Neural progenitor cell (in vitro differentiated cells): ENCODE measurements at regions not wholly inside any gene's neighbourhood (a gene's known extent, or its start where the extent isn't known, plus 50 kb on each side); places are given as distances from the start of the nearest gene placed in this dataset.

Experiments
- DNase-seq: peaks from one replicate; pipeline ENCODE4 v3.0.0-alpha.2; 2016; ENCODE audit warnings: low spot score
- H2AFZ ChIP-seq: fragments of 200-600 bp; sonication (generic); replicated peaks from 2 replicates; pipeline ENCODE4 v1.6.1; 2016; ENCODE audit warnings: antibody characterized with exemption
- H3F3A ChIP-seq: fragments of 200-600 bp; sonication (generic); 2 replicates; pipeline ENCODE4 v1.6.1; 2016; ENCODE audit warnings: antibody characterized with exemption, low read depth
- H3K27ac ChIP-seq: fragments of 200-600 bp; sonication (generic); 2 replicates; pipeline ENCODE4 v1.5.1; 2016; ENCODE audit warnings: mild to moderate bottlenecking
- H3K27me3 ChIP-seq: fragments of 200-600 bp; sonication (generic); 2 replicates; pipeline ENCODE4 v1.6.1; 2016; ENCODE audit warnings: mild to moderate bottlenecking, moderate library complexity
- H3K36me3 ChIP-seq: fragments of 200-600 bp; sonication (generic); 2 replicates; pipeline ENCODE4 v1.5.1; 2016
- H3K4me1 ChIP-seq: fragments of 200-600 bp; sonication (generic); 2 replicates; pipeline ENCODE4 v1.6.1; 2016; ENCODE audit warnings: mixed run types
- H3K4me2 ChIP-seq: fragments of 200-600 bp; sonication (generic); 2 replicates; pipeline ENCODE4 v1.6.1; 2016
- H3K4me3 ChIP-seq: fragments of 200-600 bp; sonication (generic); 2 replicates; pipeline ENCODE4 v1.5.1; 2016
- H3K79me2 ChIP-seq: fragments of 200-600 bp; sonication (generic); 2 replicates; pipeline ENCODE4 v1.6.1; 2016; ENCODE audit warnings: low read depth
- H3K9ac ChIP-seq: fragments of 200-600 bp; sonication (generic); 2 replicates; pipeline ENCODE4 v1.6.1; 2016
- H3K9me3 ChIP-seq: fragments of 200-600 bp; sonication (generic); 2 replicates; pipeline ENCODE4 v1.5.1; 2016; ENCODE audit warnings: low read depth
- H4K20me1 ChIP-seq: fragments of 200-600 bp; sonication (generic); 2 replicates; pipeline ENCODE4 v1.6.1; 2016; ENCODE audit warnings: low read depth
- H3K27ac Mint-ChIP-seq: 3 replicates; pipeline ENCODE4 v1.8.0; 2021; ENCODE audit warnings: mixed read lengths
- H3K27me3 Mint-ChIP-seq: 2 replicates; pipeline ENCODE4 v1.8.0; 2022; ENCODE audit warnings: low read depth, mild to moderate bottlenecking, inconsistent platforms, moderate library complexity, mixed read lengths; ENCODE audit not compliant: insufficient read depth
- H3K36me3 Mint-ChIP-seq: 3 replicates; pipeline ENCODE4 v1.8.0; 2021; ENCODE audit warnings: mixed read lengths
- H3K4me1 Mint-ChIP-seq: 3 replicates; pipeline ENCODE4 v1.8.0; 2021; ENCODE audit warnings: mixed read lengths
- H3K4me3 Mint-ChIP-seq: 3 replicates; pipeline ENCODE4 v1.8.0; 2021; ENCODE audit warnings: mild to moderate bottlenecking, moderate library complexity, mixed read lengths
- H3K9me3 Mint-ChIP-seq: 3 replicates; pipeline ENCODE4 v1.8.0; 2020; ENCODE audit warnings: mixed read lengths
- EZH2 ChIP-seq: fragments of 200-600 bp; sonication (generic); IDR thresholded peaks from 2 replicates; pipeline ENCODE4 v1.6.1; 2017; ENCODE audit warnings: antibody characterized with exemption, mild to moderate bottlenecking, moderate library complexity
- EZH2phosphoT487 ChIP-seq: fragments of 200-600 bp; sonication (generic); IDR thresholded peaks from 2 replicates; pipeline ENCODE4 v1.6.1; 2017; ENCODE audit warnings: antibody characterized with exemption
- TF ChIP-seq, protein P1 (sequence below): fragments of 200-600 bp; sonication (generic); IDR thresholded peaks from 2 replicates; pipeline ENCODE4 v1.5.1; 2017; ENCODE audit warnings: antibody characterized with exemption, mild to moderate bottlenecking

DNA sequence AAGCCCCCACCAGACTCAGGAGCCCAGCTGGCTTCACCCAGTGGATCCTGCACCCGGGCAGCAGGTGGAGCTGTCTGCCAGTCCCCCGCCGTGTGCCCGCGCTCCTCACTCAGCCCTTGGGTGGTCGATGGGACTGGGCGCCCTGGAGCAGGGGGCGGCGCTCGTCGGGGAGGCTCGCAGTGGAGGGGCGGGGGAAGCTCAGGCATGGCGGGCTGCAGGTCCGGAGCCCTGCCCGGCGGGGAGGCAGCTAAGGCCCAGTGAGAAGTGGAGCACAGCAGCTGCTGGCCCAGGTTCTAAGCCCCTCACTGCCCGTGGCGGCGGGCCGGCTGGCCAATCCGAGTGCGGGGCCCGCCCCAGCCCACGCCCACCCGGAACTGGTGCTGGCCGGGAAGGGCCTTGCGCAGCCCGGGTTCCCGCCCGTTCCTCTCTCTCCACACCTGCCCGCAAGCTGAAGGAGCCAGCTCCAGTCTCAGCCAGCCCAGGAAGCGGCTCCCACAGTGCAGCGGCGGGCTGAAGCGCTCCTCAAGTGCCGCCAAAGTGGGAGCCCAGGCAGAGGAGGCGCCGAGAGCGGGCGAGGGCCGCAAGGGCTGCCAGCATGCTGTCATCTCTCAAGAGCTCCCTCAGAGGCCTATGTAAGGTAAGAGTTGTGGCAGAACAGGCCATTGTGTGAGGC is 1307.8 kb upstream of the TMEFF2 start:
- TF ChIP-seq EZH2phosphoT487 (no peak), EZH2 (no peak)
- TF ChIP-seq, protein P1, sequence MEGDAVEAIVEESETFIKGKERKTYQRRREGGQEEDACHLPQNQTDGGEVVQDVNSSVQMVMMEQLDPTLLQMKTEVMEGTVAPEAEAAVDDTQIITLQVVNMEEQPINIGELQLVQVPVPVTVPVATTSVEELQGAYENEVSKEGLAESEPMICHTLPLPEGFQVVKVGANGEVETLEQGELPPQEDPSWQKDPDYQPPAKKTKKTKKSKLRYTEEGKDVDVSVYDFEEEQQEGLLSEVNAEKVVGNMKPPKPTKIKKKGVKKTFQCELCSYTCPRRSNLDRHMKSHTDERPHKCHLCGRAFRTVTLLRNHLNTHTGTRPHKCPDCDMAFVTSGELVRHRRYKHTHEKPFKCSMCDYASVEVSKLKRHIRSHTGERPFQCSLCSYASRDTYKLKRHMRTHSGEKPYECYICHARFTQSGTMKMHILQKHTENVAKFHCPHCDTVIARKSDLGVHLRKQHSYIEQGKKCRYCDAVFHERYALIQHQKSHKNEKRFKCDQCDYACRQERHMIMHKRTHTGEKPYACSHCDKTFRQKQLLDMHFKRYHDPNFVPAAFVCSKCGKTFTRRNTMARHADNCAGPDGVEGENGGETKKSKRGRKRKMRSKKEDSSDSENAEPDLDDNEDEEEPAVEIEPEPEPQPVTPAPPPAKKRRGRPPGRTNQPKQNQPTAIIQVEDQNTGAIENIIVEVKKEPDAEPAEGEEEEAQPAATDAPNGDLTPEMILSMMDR = peak; percentile 46
- Mint-ChIP-seq H3K27me3 (peaks cover 3% of the 10 kb centered on the region), H3K36me3 (no peaks in the 10 kb centered on the region), H3K4me3 (peak overlapping the region; percentile 84), H3K4me1 (peaks cover 5% of the 10 kb centered on the region), H3K9me3 (peaks cover 5% of the 10 kb centered on the region), H3K27ac (no peak overlapping the region)
- Histone ChIP-seq H3K4me1 (no peaks in the 10 kb centered on the region), H3K4me2 (peak overlapping the region; percentile 67), H3K79me2 (peaks cover 18% of the 10 kb centered on the region), H3F3A (no peaks in the 10 kb centered on the region), H3K9me3 (no peaks in the 10 kb centered on the region), H3K27ac (no peak overlapping the region), H2AFZ (peak overlapping the region; percentile 80), H3K9ac (no peak overlapping the region), H4K20me1 (no peaks in the 10 kb centered on the region), H3K27me3 (no peaks in the 10 kb centered on the region), H3K36me3 (no peaks in the 10 kb centered on the region), H3K4me3 (peak overlapping the region; percentile 45)
- DNase-seq = peak; percentile 82

DNA sequence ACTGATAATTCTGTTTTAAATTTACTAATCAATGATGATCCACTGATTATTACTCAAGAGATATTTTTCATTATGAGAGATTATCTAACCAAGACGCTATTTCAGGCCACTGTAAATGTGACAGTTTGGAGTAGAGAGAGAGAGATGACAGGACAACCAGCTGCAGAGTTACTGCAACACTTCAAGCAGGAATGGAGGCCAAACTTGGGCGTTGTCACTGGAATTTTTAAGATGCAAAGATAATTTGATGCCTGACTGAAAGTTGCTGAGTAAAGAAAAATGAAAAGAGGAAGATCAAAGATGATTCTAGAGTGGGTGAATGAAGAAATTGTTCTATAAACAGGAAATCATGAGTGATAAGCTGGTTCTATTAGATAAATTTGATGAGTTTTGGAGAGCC is 1302.1 kb upstream of the TMEFF2 start:
- no peaks in the 10 kb centered on the region for H3K79me2 ChIP-seq
- H3K36me3 ChIP-seq = no peaks in the 10 kb centered on the region
- no peak for TF ChIP-seq EZH2
- TF ChIP-seq, protein P1 = no peak
- no peak for TF ChIP-seq EZH2phosphoT487
- H3K36me3 Mint-ChIP-seq = no peaks in the 10 kb centered on the region
- no peak overlapping the region for H3K27ac Mint-ChIP-seq
- H4K20me1 ChIP-seq = no peaks in the 10 kb centered on the region
- H3K27ac ChIP-seq = no peak overlapping the region
- no peaks in the 10 kb centered on the region for H3K9me3 ChIP-seq
- no peak overlapping the region for H3K4me3 Mint-ChIP-seq
- H3K27me3 Mint-ChIP-seq = peaks cover 2% of the 10 kb centered on the region
- H3F3A ChIP-seq = no peaks in the 10 kb centered on the region
- no peaks in the 10 kb centered on the region for H3K4me1 Mint-ChIP-seq
- H3K4me1 ChIP-seq = no peaks in the 10 kb centered on the region
- no peaks in the 10 kb centered on the region for H3K27me3 ChIP-seq
- no peak overlapping the region for H3K4me3 ChIP-seq
- H3K9ac ChIP-seq = no peak overlapping the region
- H3K9me3 Mint-ChIP-seq = peaks cover 5% of the 10 kb centered on the region
- H2AFZ ChIP-seq = no peak overlapping the region
- no peak for DNase-seq
- no peak overlapping the region for H3K4me2 ChIP-seq

DNA sequence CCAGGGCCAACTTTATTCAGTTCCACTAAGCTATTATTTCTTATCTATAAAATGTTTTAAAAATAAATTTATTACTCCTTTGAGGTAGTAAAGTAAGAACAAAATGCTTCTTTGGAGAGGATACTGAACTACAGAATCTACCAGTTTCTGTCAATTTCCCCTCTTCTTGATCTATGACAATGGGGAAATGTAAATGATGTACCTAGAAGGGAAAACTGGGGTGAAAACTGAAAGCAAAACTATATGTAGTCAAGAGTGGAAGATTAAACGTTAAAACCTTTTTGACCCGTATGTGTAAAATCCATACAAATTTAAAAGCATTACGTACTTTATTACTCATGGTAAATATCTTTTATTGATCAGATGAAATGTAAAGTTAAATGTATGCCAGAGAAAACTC is 1287.8 kb upstream of the TMEFF2 start:
- Histone ChIP-seq H3F3A (no peaks in the 10 kb centered on the region), H2AFZ (no peak overlapping the region), H3K27ac (no peak overlapping the region), H3K36me3 (no peaks in the 10 kb centered on the region), H3K4me3 (no peak overlapping the region), H3K9ac (no peak overlapping the region), H3K79me2 (no peaks in the 10 kb centered on the region), H3K4me2 (no peak overlapping the region), H3K4me1 (no peaks in the 10 kb centered on the region), H3K27me3 (no peaks in the 10 kb centered on the region), H4K20me1 (no peaks in the 10 kb centered on the region), H3K9me3 (no peaks in the 10 kb centered on the region)
- no peak for DNase-seq
- H3K27ac Mint-ChIP-seq = no peak overlapping the region
- H3K9me3 Mint-ChIP-seq = no peaks in the 10 kb centered on the region
- no peaks in the 10 kb centered on the region for H3K36me3 Mint-ChIP-seq
- no peaks in the 10 kb centered on the region for H3K4me1 Mint-ChIP-seq
- TF ChIP-seq EZH2phosphoT487 (no peak), EZH2 (no peak)
- TF ChIP-seq, protein P1 = no peak
- H3K4me3 Mint-ChIP-seq = no peak overlapping the region
- no peaks in the 10 kb centered on the region for H3K27me3 Mint-ChIP-seq
